OCI-LY7 (cell line): ENCODE measurements at regions not wholly inside any gene's neighbourhood (a gene's known extent, or its start where the extent isn't known, plus 50 kb on each side); places are given as distances from the start of the nearest gene placed in this dataset.

Experiments
- BruUV-seq: library from RNA; stranded (reverse); fragments of 400-500 nt; replicated peaks from 2 replicates; lab custom pipeline; 2021; lab: Mats Ljungman, UMichigan
- CTCF ChIA-PET: fragments of 300-600 bp; sonication (Branson Sonifier 250); formaldehyde crosslinking; loops from one replicate; lab custom pipeline; 2022; ENCODE audit warnings: antibody characterized with exemption; ENCODE audit not compliant: unreplicated experiment; lab: Charles Lee
- POLR2A ChIA-PET: fragments of 300-600 bp; sonication (Branson Sonifier 250); formaldehyde crosslinking; loops from one replicate; lab custom pipeline; 2022; ENCODE audit warnings: antibody characterized with exemption; lab: Charles Lee
- DNase-seq: peaks from one replicate; pipeline ENCODE4 v3.0.0-alpha.2; 2015; ENCODE audit warnings: low spot score
- H2AFZ ChIP-seq: fragments of 200-600 bp; sonication (generic), shearing (Covaris generic); 2 replicates; pipeline ENCODE4 v1.6.1; 2014; ENCODE audit warnings: mild to moderate bottlenecking, antibody characterized with exemption, low read length, moderate library complexity
- H3K27ac ChIP-seq: fragments of 200-600 bp; sonication (generic); 2 replicates; pipeline ENCODE4 v1.5.1; 2014; ENCODE audit warnings: mixed run types, low read depth, mild to moderate bottlenecking, moderate library complexity, low read length, inconsistent platforms; ENCODE audit not compliant: poor library complexity, severe bottlenecking
- H3K36me3 ChIP-seq: fragments of 200-600 bp; sonication (generic); 2 replicates; pipeline ENCODE4 v1.6.1; 2014; ENCODE audit warnings: mild to moderate bottlenecking, antibody characterized with exemption, low read length, moderate library complexity, mixed read lengths; ENCODE audit not compliant: insufficient read depth
- H3K4me1 ChIP-seq: fragments of 200-600 bp; sonication (generic); 2 replicates; pipeline ENCODE4 v1.5.1; 2014; ENCODE audit warnings: mild to moderate bottlenecking, low read length; ENCODE audit not compliant: insufficient read depth, poor library complexity, severe bottlenecking
- H3K4me2 ChIP-seq: fragments of 200-600 bp; sonication (generic); 2 replicates; pipeline ENCODE4 v1.6.1; 2014; ENCODE audit warnings: mild to moderate bottlenecking, low read length
- H3K4me3 ChIP-seq: fragments of 200-600 bp; sonication (generic); 2 replicates; pipeline ENCODE4 v1.5.1; 2014; ENCODE audit warnings: mild to moderate bottlenecking, low read depth, low read length; ENCODE audit not compliant: poor library complexity, severe bottlenecking
- H3K79me2 ChIP-seq: fragments of 200-600 bp; sonication (generic); 2 replicates; pipeline ENCODE4 v1.6.1; 2016; ENCODE audit warnings: low read depth, mild to moderate bottlenecking, low read length, moderate library complexity, mixed read lengths; ENCODE audit not compliant: insufficient read depth
- H3K9me2 ChIP-seq: fragments of 200-600 bp; sonication (generic); 2 replicates; pipeline ENCODE4 v1.6.1; 2016; ENCODE audit warnings: mild to moderate bottlenecking, low read length, mixed read lengths; ENCODE audit not compliant: insufficient read depth
- H3K9me3 ChIP-seq: fragments of 200-600 bp; sonication (generic); 2 replicates; pipeline ENCODE4 v1.6.1; 2014; ENCODE audit warnings: mild to moderate bottlenecking, mixed run types, low read length, mixed read lengths
- H4K20me1 ChIP-seq: fragments of 200-600 bp; sonication (generic); 2 replicates; pipeline ENCODE4 v1.6.1; 2014; ENCODE audit warnings: mild to moderate bottlenecking, antibody characterized with exemption, low read length, moderate library complexity, mixed read lengths; ENCODE audit not compliant: insufficient read depth
- CTCF ChIP-seq: fragments of 200-600 bp; sonication (generic); conservative IDR thresholded peaks from 2 replicates; pipeline ENCODE4 v1.5.1; 2014; ENCODE audit warnings: mild to moderate bottlenecking, antibody characterized with exemption, low read length, moderate library complexity, mixed read lengths
- EZH2phosphoT487 ChIP-seq: fragments of 200-600 bp; sonication (generic); IDR thresholded peaks from 2 replicates; pipeline ENCODE4 v1.6.1; 2018; ENCODE audit warnings: low read depth, borderline replicate concordance, mild to moderate bottlenecking, mixed run types, antibody characterized with exemption, low read length, moderate library complexity, mixed read lengths
- intact Hi-C: fragments of 100-400 bp; cut with micrococcal nuclease; formaldehyde crosslinking; loops from one replicate; pipeline ENCODE4 v1.10.0; 2022; ENCODE audit not compliant: unreplicated experiment

GRCh38 chr18:1993866-1994265, 577.4 kb downstream of the METTL4 start:
- Histone ChIP-seq H3K27ac (no peak overlapping the region), H4K20me1 (no peaks in the 10 kb centered on the region), H3K4me1 (no peaks in the 10 kb centered on the region), H2AFZ (no peak overlapping the region), H3K4me2 (no peak overlapping the region), H3K9me2 (no peaks in the 10 kb centered on the region), H3K9me3 (no peaks in the 10 kb centered on the region), H3K79me2 (no peaks in the 10 kb centered on the region), H3K36me3 (no peaks in the 10 kb centered on the region), H3K4me3 (no peak overlapping the region)
- TF ChIP-seq CTCF = no peak
- no peak for TF ChIP-seq EZH2phosphoT487
- DNase-seq = no peak
- POLR2A ChIA-PET = no interaction called here
- CTCF ChIA-PET = no interaction called here
- intact Hi-C loops = no loop called here
- BruUV-seq = no TSS peak

- no TSS peak for BruUV-seq
- no peak overlapping the region for H3K4me3 ChIP-seq
- ChIA-PET POLR2A (interaction anchor here (0.6 kb wide), 1 partner anchor 513 kb away, joined by 4 read pairs; no protein-coding TSS in a partner anchor), CTCF (no interaction called here)
- no peaks in the 10 kb centered on the region for H3K4me1 ChIP-seq
- no peak overlapping the region for H3K4me2 ChIP-seq
- TF ChIP-seq EZH2phosphoT487 (no peak), CTCF (no peak)
- H2AFZ ChIP-seq = no peak overlapping the region
- no peaks in the 10 kb centered on the region for H3K9me2 ChIP-seq
- DNase-seq = no peak
- no peaks in the 10 kb centered on the region for H4K20me1 ChIP-seq
- intact Hi-C loops = no loop called here
- no peaks in the 10 kb centered on the region for H3K36me3 ChIP-seq
- H3K79me2 ChIP-seq = no peaks in the 10 kb centered on the region
- H3K27ac ChIP-seq = no peak overlapping the region
- H3K9me3 ChIP-seq = no peaks in the 10 kb centered on the region
Observed at GRCh38 chr18:1994471-1994870, 576.8 kb downstream of the METTL4 start.

GRCh38 chr18:1995041-1995612, 576.2 kb downstream of the METTL4 start:
- intact Hi-C loops = no loop called here
- TF ChIP-seq CTCF (no peak), EZH2phosphoT487 (no peak)
- CTCF ChIA-PET = no interaction called here
- no peaks in the 10 kb centered on the region for H3K9me2 ChIP-seq
- no peaks in the 10 kb centered on the region for H3K9me3 ChIP-seq
- no peaks in the 10 kb centered on the region for H4K20me1 ChIP-seq
- H3K36me3 ChIP-seq = no peaks in the 10 kb centered on the region
- POLR2A ChIA-PET = interaction anchor here (0.6 kb wide), 1 partner anchor 512 kb away, joined by 4 read pairs; no protein-coding TSS in a partner anchor
- no peak overlapping the region for H2AFZ ChIP-seq
- no peaks in the 10 kb centered on the region for H3K4me1 ChIP-seq
- H3K4me2 ChIP-seq = no peak overlapping the region
- no peak overlapping the region for H3K27ac ChIP-seq
- no peaks in the 10 kb centered on the region for H3K79me2 ChIP-seq
- DNase-seq = no peak
- BruUV-seq = no TSS peak
- no peak overlapping the region for H3K4me3 ChIP-seq
